ENCODE measurements at regions not wholly inside any gene's neighbourhood (a gene's known extent, or its start where the extent isn't known, plus 50 kb on each side); places are given as distances from the start of the nearest gene placed in this dataset.

DNA sequence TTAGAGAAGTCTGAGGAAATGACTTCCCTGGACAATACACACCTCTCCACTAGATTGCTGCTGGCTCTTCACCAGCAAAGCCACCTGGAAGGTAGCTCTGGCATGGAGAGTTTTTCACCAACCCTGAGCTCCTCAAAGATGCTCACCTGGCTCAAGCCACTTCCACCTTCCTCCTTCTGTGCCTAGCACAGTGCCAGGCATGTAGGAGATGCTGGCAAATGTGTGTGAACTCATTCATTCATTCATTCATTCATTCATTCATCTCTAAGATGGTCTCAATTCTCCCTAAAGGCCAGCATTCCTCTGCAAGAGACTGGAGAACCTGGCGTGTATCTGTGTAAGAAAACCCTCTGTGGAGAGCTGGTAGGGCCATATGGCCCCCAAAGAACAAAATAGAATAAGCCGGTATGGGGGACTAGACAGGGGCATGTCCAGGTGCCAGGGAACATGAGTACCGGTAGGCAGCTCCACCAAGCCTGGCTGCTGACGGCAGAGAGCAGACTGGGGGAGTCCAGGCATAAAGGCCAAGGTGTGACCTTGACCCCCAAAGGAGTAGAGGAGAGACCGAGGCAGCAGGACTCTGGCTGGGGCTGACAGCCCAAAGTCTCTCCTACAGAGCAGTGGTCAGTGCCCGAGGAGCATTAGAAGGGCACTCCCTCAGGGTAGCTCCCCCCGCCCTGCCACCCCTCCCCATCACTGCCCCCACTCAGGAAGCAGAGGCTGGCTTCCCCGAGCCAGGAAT lies 132.2 kb upstream of the TNRC6C start:
- TF ChIP-seq FOXM1 (IDR thresholded peaks at IDR 0.05; ENCODE audit: borderline replicate concordance, low read depth) (no peak), EP300 (IDR thresholded peaks at IDR 0.05; ENCODE audit: borderline replicate concordance) (no peak), NFIC (IDR thresholded peaks at IDR 0.05) (no peak), RAD21 (IDR thresholded peaks at IDR 0.05; ENCODE audit: low read depth) (no peak), YY1 (IDR thresholded peaks at IDR 0.05; ENCODE audit: low read depth) (no peak), EGR1 (IDR thresholded peaks at IDR 0.05) (no peak), ZBTB7A (IDR thresholded peaks at IDR 0.05; ENCODE audit: low read depth) (no peak), CEBPB (IDR thresholded peaks at IDR 0.05) (no peak), TEAD4 (IDR thresholded peaks at IDR 0.05) (no peak), TCF12 (IDR thresholded peaks at IDR 0.05; ENCODE audit: low read depth) (no peak), CREB1 (IDR thresholded peaks at IDR 0.05; ENCODE audit: low read depth) (no peak), TAF1 (IDR thresholded peaks at IDR 0.05; ENCODE audit: low read depth) (no peak)
- TF ChIP-seq, protein P1, sequence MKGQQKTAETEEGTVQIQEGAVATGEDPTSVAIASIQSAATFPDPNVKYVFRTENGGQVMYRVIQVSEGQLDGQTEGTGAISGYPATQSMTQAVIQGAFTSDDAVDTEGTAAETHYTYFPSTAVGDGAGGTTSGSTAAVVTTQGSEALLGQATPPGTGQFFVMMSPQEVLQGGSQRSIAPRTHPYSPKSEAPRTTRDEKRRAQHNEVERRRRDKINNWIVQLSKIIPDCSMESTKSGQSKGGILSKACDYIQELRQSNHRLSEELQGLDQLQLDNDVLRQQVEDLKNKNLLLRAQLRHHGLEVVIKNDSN (IDR thresholded peaks at IDR 0.05), result no peak
- TF ChIP-seq, protein P2, sequence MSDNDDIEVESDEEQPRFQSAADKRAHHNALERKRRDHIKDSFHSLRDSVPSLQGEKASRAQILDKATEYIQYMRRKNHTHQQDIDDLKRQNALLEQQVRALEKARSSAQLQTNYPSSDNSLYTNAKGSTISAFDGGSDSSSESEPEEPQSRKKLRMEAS (IDR thresholded peaks at IDR 0.05), result no peak
- TF ChIP-seq, protein P3, sequence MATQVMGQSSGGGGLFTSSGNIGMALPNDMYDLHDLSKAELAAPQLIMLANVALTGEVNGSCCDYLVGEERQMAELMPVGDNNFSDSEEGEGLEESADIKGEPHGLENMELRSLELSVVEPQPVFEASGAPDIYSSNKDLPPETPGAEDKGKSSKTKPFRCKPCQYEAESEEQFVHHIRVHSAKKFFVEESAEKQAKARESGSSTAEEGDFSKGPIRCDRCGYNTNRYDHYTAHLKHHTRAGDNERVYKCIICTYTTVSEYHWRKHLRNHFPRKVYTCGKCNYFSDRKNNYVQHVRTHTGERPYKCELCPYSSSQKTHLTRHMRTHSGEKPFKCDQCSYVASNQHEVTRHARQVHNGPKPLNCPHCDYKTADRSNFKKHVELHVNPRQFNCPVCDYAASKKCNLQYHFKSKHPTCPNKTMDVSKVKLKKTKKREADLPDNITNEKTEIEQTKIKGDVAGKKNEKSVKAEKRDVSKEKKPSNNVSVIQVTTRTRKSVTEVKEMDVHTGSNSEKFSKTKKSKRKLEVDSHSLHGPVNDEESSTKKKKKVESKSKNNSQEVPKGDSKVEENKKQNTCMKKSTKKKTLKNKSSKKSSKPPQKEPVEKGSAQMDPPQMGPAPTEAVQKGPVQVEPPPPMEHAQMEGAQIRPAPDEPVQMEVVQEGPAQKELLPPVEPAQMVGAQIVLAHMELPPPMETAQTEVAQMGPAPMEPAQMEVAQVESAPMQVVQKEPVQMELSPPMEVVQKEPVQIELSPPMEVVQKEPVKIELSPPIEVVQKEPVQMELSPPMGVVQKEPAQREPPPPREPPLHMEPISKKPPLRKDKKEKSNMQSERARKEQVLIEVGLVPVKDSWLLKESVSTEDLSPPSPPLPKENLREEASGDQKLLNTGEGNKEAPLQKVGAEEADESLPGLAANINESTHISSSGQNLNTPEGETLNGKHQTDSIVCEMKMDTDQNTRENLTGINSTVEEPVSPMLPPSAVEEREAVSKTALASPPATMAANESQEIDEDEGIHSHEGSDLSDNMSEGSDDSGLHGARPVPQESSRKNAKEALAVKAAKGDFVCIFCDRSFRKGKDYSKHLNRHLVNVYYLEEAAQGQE (IDR thresholded peaks at IDR 0.05; ENCODE audit: low read depth), result no peak

DNA sequence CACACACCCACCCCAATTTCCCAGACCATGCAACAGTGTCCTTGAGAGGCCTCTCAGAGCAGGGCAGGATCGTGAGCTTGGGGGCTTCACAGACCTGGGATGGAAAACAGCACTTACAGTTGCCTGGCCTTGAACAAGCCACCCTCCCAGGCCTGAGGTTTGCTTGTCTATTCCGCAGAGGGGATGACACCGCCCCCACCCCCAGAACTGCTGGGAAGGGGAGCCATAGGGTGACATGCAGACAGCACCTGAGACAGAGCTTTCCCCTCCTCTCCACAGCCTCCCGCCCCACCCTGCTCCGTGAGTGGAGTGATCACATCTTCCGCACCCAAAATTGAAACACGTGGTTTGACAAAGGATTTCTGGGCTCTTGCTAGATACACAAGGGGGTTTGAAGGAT lies 131.5 kb upstream of the TNRC6C start:
- TF ChIP-seq TAF1 (IDR thresholded peaks at IDR 0.05; ENCODE audit: low read depth) (no peak), EGR1 (IDR thresholded peaks at IDR 0.05) (no peak), EP300 (IDR thresholded peaks at IDR 0.05; ENCODE audit: borderline replicate concordance) (no peak), ZBTB7A (IDR thresholded peaks at IDR 0.05; ENCODE audit: low read depth) (no peak), FOXM1 (IDR thresholded peaks at IDR 0.05; ENCODE audit: borderline replicate concordance, low read depth) (no peak), CEBPB (IDR thresholded peaks at IDR 0.05) (no peak), NFIC (IDR thresholded peaks at IDR 0.05) (no peak)
- TF ChIP-seq, protein P1 (IDR thresholded peaks at IDR 0.05), result no peak
- TF ChIP-seq, protein P2 (IDR thresholded peaks at IDR 0.05), result no peak

DNA sequence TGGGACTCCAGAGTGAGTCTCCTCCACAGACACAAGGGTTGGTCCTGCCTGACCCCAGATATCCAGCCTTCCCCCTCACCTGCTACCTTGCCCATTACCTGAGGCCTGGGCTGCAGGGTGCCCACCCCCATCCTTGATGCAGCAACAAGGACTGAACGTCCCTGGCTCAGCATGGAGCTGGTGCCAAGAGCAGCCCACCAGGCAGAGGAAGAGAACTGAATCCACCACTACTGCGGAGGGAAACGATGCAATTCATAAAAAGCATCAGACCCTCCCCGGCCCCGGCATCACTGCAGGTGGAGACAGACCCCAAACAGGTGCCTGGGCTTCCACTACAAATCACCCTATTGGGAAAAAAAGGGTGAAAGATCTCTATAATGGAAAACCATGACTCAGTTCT lies 131.0 kb upstream of the TNRC6C start:
- TF ChIP-seq TCF12 (IDR thresholded peaks at IDR 0.05; ENCODE audit: low read depth), result no peak
- TF ChIP-seq CEBPB (IDR thresholded peaks at IDR 0.05), result no peak
- no peak for TF ChIP-seq FOXM1 (IDR thresholded peaks at IDR 0.05; ENCODE audit: borderline replicate concordance, low read depth)

DNA sequence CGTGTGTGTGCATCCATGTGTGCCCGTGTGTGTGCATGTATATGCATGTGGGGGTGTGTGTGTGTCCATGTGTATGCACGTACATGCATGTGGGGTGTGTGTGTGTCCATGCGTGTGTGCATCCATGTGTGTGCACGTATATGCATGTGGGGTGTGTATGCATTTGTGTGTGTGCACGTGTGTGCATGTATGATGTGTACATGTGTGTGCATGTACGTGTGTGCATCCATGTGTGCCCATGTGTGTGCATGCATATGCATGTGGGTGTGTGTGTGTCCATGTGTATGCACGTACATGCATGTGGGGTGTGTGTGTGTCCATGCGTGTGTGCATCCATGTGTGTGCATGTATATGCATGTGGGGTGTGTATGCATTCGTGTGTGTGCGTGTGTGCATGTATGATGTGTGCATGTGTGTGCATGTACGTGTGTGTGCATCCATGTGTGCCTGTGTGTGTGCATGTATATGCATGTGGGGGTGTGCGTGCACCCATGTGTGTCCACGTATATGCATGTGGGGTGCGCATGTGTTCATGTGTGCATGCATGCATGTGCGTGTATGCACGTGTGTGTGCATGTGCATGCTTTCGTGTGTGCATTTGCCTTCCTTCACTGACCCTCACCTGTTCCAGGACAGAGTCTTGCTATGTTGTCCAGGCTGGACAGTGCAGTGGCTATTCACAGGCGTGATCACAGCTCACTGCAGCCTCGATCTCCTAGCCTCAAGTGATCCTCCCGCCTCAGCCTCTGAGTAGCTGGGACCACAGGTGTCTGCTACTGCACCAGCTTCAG lies 129.6 kb upstream of the TNRC6C start:
- TF ChIP-seq FOXM1 (IDR thresholded peaks at IDR 0.05; ENCODE audit: borderline replicate concordance, low read depth), result no peak
- TF ChIP-seq ZBTB7A (IDR thresholded peaks at IDR 0.05; ENCODE audit: low read depth), result no peak
- TF ChIP-seq TAF1 (IDR thresholded peaks at IDR 0.05; ENCODE audit: low read depth), result no peak
- no peak for TF ChIP-seq YY1 (IDR thresholded peaks at IDR 0.05; ENCODE audit: low read depth)
- no peak for TF ChIP-seq EP300 (IDR thresholded peaks at IDR 0.05; ENCODE audit: borderline replicate concordance)
- TF ChIP-seq TEAD4 (IDR thresholded peaks at IDR 0.05), result no peak
- TF ChIP-seq TCF12 (IDR thresholded peaks at IDR 0.05; ENCODE audit: low read depth), result no peak
- TF ChIP-seq RAD21 (IDR thresholded peaks at IDR 0.05; ENCODE audit: low read depth), result no peak
- no peak for TF ChIP-seq CREB1 (IDR thresholded peaks at IDR 0.05; ENCODE audit: low read depth)
- no peak for TF ChIP-seq EGR1 (IDR thresholded peaks at IDR 0.05)
- no peak for TF ChIP-seq CEBPB (IDR thresholded peaks at IDR 0.05)
- no peak for TF ChIP-seq NFIC (IDR thresholded peaks at IDR 0.05)
- TF ChIP-seq, protein P3 (IDR thresholded peaks at IDR 0.05; ENCODE audit: low read depth), result no peak
- TF ChIP-seq, protein P2 (IDR thresholded peaks at IDR 0.05), result no peak

All from Ishikawa (cell line).